ENCODE measurements at regions not wholly inside any gene's neighbourhood (a gene's known extent, or its start where the extent isn't known, plus 50 kb on each side); places are given as distances from the start of the nearest gene placed in this dataset.

DNA sequence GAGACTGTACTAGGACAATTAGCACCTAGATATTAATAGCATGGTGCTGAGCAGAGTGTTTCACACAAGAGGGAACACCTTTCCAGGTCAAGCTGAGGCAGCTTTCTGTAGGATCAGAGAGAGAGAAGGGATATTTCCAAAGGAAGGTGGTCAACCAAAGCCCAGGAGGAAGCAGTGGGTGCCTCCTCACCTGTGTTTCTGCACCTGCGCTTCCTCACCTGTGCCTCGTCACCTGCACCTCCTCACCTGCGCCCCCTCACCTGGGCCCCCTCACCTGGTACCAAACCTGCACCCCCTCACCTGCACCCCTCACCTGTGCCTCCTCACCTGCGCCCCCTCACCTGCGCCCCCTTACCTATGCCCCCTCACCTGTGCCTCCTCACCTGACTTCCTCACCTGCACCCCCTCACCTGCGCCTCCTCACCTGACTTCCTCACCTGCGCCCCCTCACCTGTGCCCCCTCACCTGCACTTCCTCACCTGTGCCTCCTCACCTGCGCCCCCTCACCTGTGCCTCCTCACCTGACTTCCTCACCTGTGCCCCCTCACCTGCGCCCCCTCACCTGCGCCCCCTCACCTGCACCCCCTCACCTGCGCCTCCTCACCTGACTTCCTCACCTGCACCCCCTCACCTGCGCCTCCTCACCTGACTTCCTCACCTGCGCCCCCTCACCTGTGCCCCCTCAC is 67.9 kb downstream of the TTLL2 start:
- H3K4me1 ChIP-seq (ENCODE audit: insufficient read depth, low read length): no peaks in the 10 kb centered on the region
- TF ChIP-seq, protein P1, sequence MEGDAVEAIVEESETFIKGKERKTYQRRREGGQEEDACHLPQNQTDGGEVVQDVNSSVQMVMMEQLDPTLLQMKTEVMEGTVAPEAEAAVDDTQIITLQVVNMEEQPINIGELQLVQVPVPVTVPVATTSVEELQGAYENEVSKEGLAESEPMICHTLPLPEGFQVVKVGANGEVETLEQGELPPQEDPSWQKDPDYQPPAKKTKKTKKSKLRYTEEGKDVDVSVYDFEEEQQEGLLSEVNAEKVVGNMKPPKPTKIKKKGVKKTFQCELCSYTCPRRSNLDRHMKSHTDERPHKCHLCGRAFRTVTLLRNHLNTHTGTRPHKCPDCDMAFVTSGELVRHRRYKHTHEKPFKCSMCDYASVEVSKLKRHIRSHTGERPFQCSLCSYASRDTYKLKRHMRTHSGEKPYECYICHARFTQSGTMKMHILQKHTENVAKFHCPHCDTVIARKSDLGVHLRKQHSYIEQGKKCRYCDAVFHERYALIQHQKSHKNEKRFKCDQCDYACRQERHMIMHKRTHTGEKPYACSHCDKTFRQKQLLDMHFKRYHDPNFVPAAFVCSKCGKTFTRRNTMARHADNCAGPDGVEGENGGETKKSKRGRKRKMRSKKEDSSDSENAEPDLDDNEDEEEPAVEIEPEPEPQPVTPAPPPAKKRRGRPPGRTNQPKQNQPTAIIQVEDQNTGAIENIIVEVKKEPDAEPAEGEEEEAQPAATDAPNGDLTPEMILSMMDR (IDR thresholded peaks at IDR 0.05; ENCODE audit: extremely low read depth, low read depth, low read length): no peak
- no peak overlapping the region for H2AFZ ChIP-seq (ENCODE audit: low read length)

DNA sequence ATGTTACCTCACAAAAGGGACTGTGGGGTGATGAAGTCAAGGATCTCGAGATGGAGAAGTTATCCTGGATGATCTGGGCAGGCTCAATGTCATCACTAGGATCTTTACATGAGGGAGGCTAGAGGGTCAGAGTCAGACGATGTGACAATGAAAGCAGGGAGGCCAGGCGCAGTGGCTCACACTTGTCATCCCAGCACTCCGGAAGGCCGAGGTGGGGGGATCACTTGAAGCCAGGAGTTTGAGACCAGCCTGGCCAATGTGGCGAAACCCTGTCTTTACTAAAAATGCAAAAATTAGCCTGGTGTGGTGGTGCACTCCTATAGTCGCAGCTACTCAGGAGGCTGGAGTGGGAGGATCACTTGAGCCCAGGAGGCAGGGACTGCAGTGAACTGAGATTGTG is 68.8 kb downstream of the TTLL2 start:
- H3K79me2 ChIP-seq (ENCODE audit: insufficient read depth, low read length): no peaks in the 10 kb centered on the region
- no peaks in the 10 kb centered on the region for H3K27me3 ChIP-seq (ENCODE audit: insufficient read depth, low read length)
- TF ChIP-seq, protein P1 (IDR thresholded peaks at IDR 0.05; ENCODE audit: extremely low read depth, low read depth, low read length): no peak
- H2AFZ ChIP-seq (ENCODE audit: low read length): no peak overlapping the region
- H3K36me3 ChIP-seq (ENCODE audit: insufficient read depth, low read length): no peaks in the 10 kb centered on the region
- no peak overlapping the region for H3K4me3 ChIP-seq (ENCODE audit: insufficient read depth, low read length)
- H3K4me2 ChIP-seq (ENCODE audit: insufficient read depth, low read length): no peak overlapping the region
- H4K20me1 ChIP-seq (ENCODE audit: insufficient read depth, low read length): no peaks in the 10 kb centered on the region
- no peak overlapping the region for H3K27ac ChIP-seq (ENCODE audit: low read depth, low read length)
- no peaks in the 10 kb centered on the region for H3K9me3 ChIP-seq (ENCODE audit: low read depth, low read length)
- no peak for DNase-seq (ENCODE audit: insufficient read length, low spot score, missing footprints)
- no peaks in the 10 kb centered on the region for H3K4me1 ChIP-seq (ENCODE audit: insufficient read depth, low read length)

More for the DNA sequence above, 67.9 kb downstream of the TTLL2 start:
- Histone ChIP-seq H3K27me3 (ENCODE audit: insufficient read depth, low read length) (no peaks in the 10 kb centered on the region), H3K4me2 (ENCODE audit: insufficient read depth, low read length) (no peak overlapping the region), H3K27ac (ENCODE audit: low read depth, low read length) (no peak overlapping the region), H3K36me3 (ENCODE audit: insufficient read depth, low read length) (no peaks in the 10 kb centered on the region), H3K79me2 (ENCODE audit: insufficient read depth, low read length) (no peaks in the 10 kb centered on the region), H3K9me3 (ENCODE audit: low read depth, low read length) (no peaks in the 10 kb centered on the region), H4K20me1 (ENCODE audit: insufficient read depth, low read length) (no peaks in the 10 kb centered on the region), H3K4me3 (ENCODE audit: insufficient read depth, low read length) (no peak overlapping the region)
- no peak for DNase-seq (ENCODE audit: insufficient read length, low spot score, missing footprints)

DNA sequence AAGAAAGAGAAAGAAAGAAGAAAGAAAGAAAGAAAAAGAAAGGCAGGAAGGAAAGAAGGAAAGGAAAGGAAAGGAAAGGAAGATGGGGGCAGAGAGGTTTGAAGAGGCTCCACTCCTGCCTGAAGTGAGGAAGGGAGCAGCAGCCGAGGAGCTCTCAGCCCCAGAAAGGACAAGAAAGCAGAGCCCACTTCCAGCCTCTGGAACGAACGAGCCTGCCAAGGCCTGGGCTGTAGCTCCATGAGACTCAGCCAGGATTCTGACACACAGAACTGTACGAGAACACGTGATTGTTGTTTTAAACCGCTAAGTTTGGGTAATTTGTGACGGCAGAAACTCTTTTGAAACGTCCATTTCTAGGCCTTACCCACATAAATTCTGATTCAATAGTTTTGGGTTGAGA is 69.5 kb downstream of the TTLL2 start:
- H3K9me3 ChIP-seq (ENCODE audit: low read depth, low read length): no peaks in the 10 kb centered on the region
- no peaks in the 10 kb centered on the region for H3K36me3 ChIP-seq (ENCODE audit: insufficient read depth, low read length)
- H4K20me1 ChIP-seq (ENCODE audit: insufficient read depth, low read length): no peaks in the 10 kb centered on the region
- no peak overlapping the region for H3K4me3 ChIP-seq (ENCODE audit: insufficient read depth, low read length)
- TF ChIP-seq, protein P1 (IDR thresholded peaks at IDR 0.05; ENCODE audit: extremely low read depth, low read depth, low read length): no peak
- DNase-seq (ENCODE audit: insufficient read length, low spot score, missing footprints): no peak
- no peak overlapping the region for H3K27ac ChIP-seq (ENCODE audit: low read depth, low read length)
- no peaks in the 10 kb centered on the region for H3K79me2 ChIP-seq (ENCODE audit: insufficient read depth, low read length)
- H3K4me2 ChIP-seq (ENCODE audit: insufficient read depth, low read length): no peak overlapping the region
- no peaks in the 10 kb centered on the region for H3K27me3 ChIP-seq (ENCODE audit: insufficient read depth, low read length)
- no peak overlapping the region for H2AFZ ChIP-seq (ENCODE audit: low read length)
- no peaks in the 10 kb centered on the region for H3K4me1 ChIP-seq (ENCODE audit: insufficient read depth, low read length)

DNA sequence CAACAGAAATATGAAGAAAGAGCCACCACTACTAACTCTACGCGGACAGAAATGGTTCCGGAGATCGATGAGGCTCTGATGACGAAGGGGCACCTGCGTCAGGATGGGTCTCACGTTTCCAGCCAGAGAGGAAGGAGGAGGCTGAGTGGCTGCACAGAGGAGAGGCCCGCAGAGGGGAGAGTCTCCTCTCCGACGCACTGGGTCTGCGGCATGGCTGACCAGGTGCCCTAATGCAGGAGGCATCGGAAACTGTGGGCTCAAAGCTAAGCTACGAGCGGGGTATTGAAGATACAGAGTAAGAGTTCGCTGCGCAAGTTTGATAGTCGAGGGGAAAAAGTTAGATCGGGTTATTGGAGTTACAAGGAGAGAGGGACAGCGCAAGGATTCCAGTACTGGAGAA is 69.9 kb downstream of the TTLL2 start:
- Histone ChIP-seq H4K20me1 (ENCODE audit: insufficient read depth, low read length) (no peaks in the 10 kb centered on the region), H3K4me1 (ENCODE audit: insufficient read depth, low read length) (no peaks in the 10 kb centered on the region), H3K27ac (ENCODE audit: low read depth, low read length) (no peak overlapping the region), H3K36me3 (ENCODE audit: insufficient read depth, low read length) (no peaks in the 10 kb centered on the region), H3K27me3 (ENCODE audit: insufficient read depth, low read length) (no peaks in the 10 kb centered on the region), H3K4me2 (ENCODE audit: insufficient read depth, low read length) (no peak overlapping the region), H3K4me3 (ENCODE audit: insufficient read depth, low read length) (no peak overlapping the region), H3K9me3 (ENCODE audit: low read depth, low read length) (no peaks in the 10 kb centered on the region), H3K79me2 (ENCODE audit: insufficient read depth, low read length) (no peaks in the 10 kb centered on the region), H2AFZ (ENCODE audit: low read length) (no peak overlapping the region)
- DNase-seq (ENCODE audit: insufficient read length, low spot score, missing footprints): no peak
- TF ChIP-seq, protein P1 (IDR thresholded peaks at IDR 0.05; ENCODE audit: extremely low read depth, low read depth, low read length): no peak

All from osteoblast (primary cell).